ENCODE measurements at regions not wholly inside any gene's neighbourhood (a gene's known extent, or its start where the extent isn't known, plus 50 kb on each side); places are given as distances from the start of the nearest gene placed in this dataset.
A peak's percentile ranks its signal among the peaks of the same experiment; 100 is the strongest.

GRCh38 chr5:2272755-2273154 lies 390.0 kb upstream of the IRX4 start:
- intact Hi-C loops (cut with micrococcal nuclease) = no loop called here
- Histone ChIP-seq H3K4me1 (ENCODE audit: insufficient read depth, low read length) (no peaks in the 10 kb centered on the region), H3K4me3 (ENCODE audit: low read length in 2 of 2) (no peak overlapping the region), H3K27ac (ENCODE audit: low read depth, low read length) (no peak overlapping the region), H3K36me3 (ENCODE audit: insufficient read depth, low read length) (no peaks in the 10 kb centered on the region), H3K9me3 (ENCODE audit: control insufficient read depth in 1 of 2, low read length in 2 of 2) (no peaks in the 10 kb centered on the region), H3K27me3 (ENCODE audit: insufficient read depth, low read length) (no peaks in the 10 kb centered on the region)
- CTCF ChIA-PET (ENCODE audit: partially characterized antibody) = no interaction called here
- no peak for DNase-seq
- POLR2A ChIA-PET (ENCODE audit: partially characterized antibody) = no interaction called here
- H3K27ac Mint-ChIP-seq = no peak overlapping the region
- peaks cover 2 to 6% of the 10 kb centered on the region in 2 donors for H3K27me3 Mint-ChIP-seq
- H3K4me3 Mint-ChIP-seq = no peak overlapping the region
- no peaks in the 10 kb centered on the region for H3K36me3 Mint-ChIP-seq
- no peaks in the 10 kb centered on the region for H3K4me1 Mint-ChIP-seq
- peaks cover 0 to 4% (median 1%) of the 10 kb centered on the region in 8 donors for H3K9me3 Mint-ChIP-seq

- H3K4me3 ChIP-seq (ENCODE audit: low read length in 2 of 2) = no peak overlapping the region
- H3K27ac ChIP-seq (ENCODE audit: low read depth, low read length) = no peak overlapping the region
- peaks cover 2 to 9% of the 10 kb centered on the region in 2 donors for H3K27me3 Mint-ChIP-seq
- no peak for DNase-seq
- H3K9me3 ChIP-seq (ENCODE audit: control insufficient read depth in 1 of 2, low read length in 2 of 2) = no peaks in the 10 kb centered on the region
- H3K27me3 ChIP-seq (ENCODE audit: insufficient read depth, low read length) = no peaks in the 10 kb centered on the region
- no peaks in the 10 kb centered on the region for H3K4me1 Mint-ChIP-seq
- no peaks in the 10 kb centered on the region for H3K36me3 Mint-ChIP-seq
- H3K4me3 Mint-ChIP-seq = no peak overlapping the region
- no peaks in the 10 kb centered on the region for H3K36me3 ChIP-seq (ENCODE audit: insufficient read depth, low read length)
- ChIA-PET POLR2A (ENCODE audit: partially characterized antibody) (no interaction called here), CTCF (ENCODE audit: partially characterized antibody) (no interaction called here)
- peaks cover 0 to 4% (median under 1%) of the 10 kb centered on the region in 8 donors for H3K9me3 Mint-ChIP-seq
- no peaks in the 10 kb centered on the region for H3K4me1 ChIP-seq (ENCODE audit: insufficient read depth, low read length)
- intact Hi-C loops (cut with micrococcal nuclease) = no loop called here
- no peak overlapping the region for H3K27ac Mint-ChIP-seq
These were observed 389.3 kb upstream of the IRX4 start for GRCh38 chr5:2272039-2272438.

GRCh38 chr5:2271316-2271715 lies 388.6 kb upstream of the IRX4 start:
- CTCF ChIA-PET (ENCODE audit: partially characterized antibody) = no interaction called here
- POLR2A ChIA-PET (ENCODE audit: partially characterized antibody) = no interaction called here
- DNase-seq = no peak
- Mint-ChIP-seq H3K4me3 (no peak overlapping the region), H3K9me3 (peaks cover 0 to 4% (median under 1%) of the 10 kb centered on the region in 8 donors), H3K27ac (no peak overlapping the region), H3K27me3 (peaks cover 2 to 9% of the 10 kb centered on the region in 2 donors), H3K4me1 (no peaks in the 10 kb centered on the region), H3K36me3 (no peaks in the 10 kb centered on the region)
- intact Hi-C loops (cut with micrococcal nuclease) = no loop called here
- H3K9me3 ChIP-seq (ENCODE audit: control insufficient read depth in 1 of 2, low read length in 2 of 2) = no peaks in the 10 kb centered on the region
- H3K36me3 ChIP-seq (ENCODE audit: insufficient read depth, low read length) = no peaks in the 10 kb centered on the region
- H3K4me1 ChIP-seq (ENCODE audit: insufficient read depth, low read length) = no peaks in the 10 kb centered on the region
- H3K4me3 ChIP-seq (ENCODE audit: low read length in 2 of 2) = no peak overlapping the region
- no peaks in the 10 kb centered on the region for H3K27me3 ChIP-seq (ENCODE audit: insufficient read depth, low read length)
- H3K27ac ChIP-seq (ENCODE audit: low read depth, low read length) = no peak overlapping the region

GRCh38 chr5:2270467-2270866 lies 387.7 kb upstream of the IRX4 start:
- Mint-ChIP-seq H3K4me3 (no peak overlapping the region), H3K27ac (no peak overlapping the region), H3K9me3 (peaks cover 0 to 4% (median under 1%) of the 10 kb centered on the region in 8 donors), H3K36me3 (no peaks in the 10 kb centered on the region), H3K27me3 (peaks cover 2 to 9% of the 10 kb centered on the region in 2 donors), H3K4me1 (no peaks in the 10 kb centered on the region)
- Histone ChIP-seq H3K4me3 (ENCODE audit: low read length in 2 of 2) (no peak overlapping the region), H3K9me3 (ENCODE audit: control insufficient read depth in 1 of 2, low read length in 2 of 2) (no peaks in the 10 kb centered on the region), H3K27me3 (ENCODE audit: insufficient read depth, low read length) (no peaks in the 10 kb centered on the region), H3K36me3 (ENCODE audit: insufficient read depth, low read length) (no peaks in the 10 kb centered on the region), H3K27ac (ENCODE audit: low read depth, low read length) (no peak overlapping the region), H3K4me1 (ENCODE audit: insufficient read depth, low read length) (no peaks in the 10 kb centered on the region)
- intact Hi-C loops (cut with micrococcal nuclease) = no loop called here
- CTCF ChIA-PET (ENCODE audit: partially characterized antibody) = no interaction called here
- POLR2A ChIA-PET (ENCODE audit: partially characterized antibody) = no interaction called here
- no peak for DNase-seq

- Histone ChIP-seq H3K4me1 (ENCODE audit: insufficient read depth, low read length) (no peaks in the 10 kb centered on the region), H3K4me3 (ENCODE audit: low read length in 2 of 2) (no peak overlapping the region), H3K9me3 (ENCODE audit: control insufficient read depth in 1 of 2, low read length in 2 of 2) (no peaks in the 10 kb centered on the region), H3K27ac (ENCODE audit: low read depth, low read length) (no peak overlapping the region), H3K36me3 (ENCODE audit: insufficient read depth, low read length) (no peaks in the 10 kb centered on the region), H3K27me3 (ENCODE audit: insufficient read depth, low read length) (no peaks in the 10 kb centered on the region)
- POLR2A ChIA-PET (ENCODE audit: partially characterized antibody) = no interaction called here
- no peak for DNase-seq
- peaks cover 2 to 9% of the 10 kb centered on the region in 2 donors for H3K27me3 Mint-ChIP-seq
- no peaks in the 10 kb centered on the region for H3K36me3 Mint-ChIP-seq
- H3K4me1 Mint-ChIP-seq = no peaks in the 10 kb centered on the region
- H3K4me3 Mint-ChIP-seq = no peak overlapping the region
- peaks cover 0 to 4% (median under 1%) of the 10 kb centered on the region in 8 donors for H3K9me3 Mint-ChIP-seq
- intact Hi-C loops (cut with micrococcal nuclease) = no loop called here
- no peak overlapping the region for H3K27ac Mint-ChIP-seq
- CTCF ChIA-PET (ENCODE audit: partially characterized antibody) = no interaction called here
These were observed 386.9 kb upstream of the IRX4 start for GRCh38 chr5:2269656-2270055.

- Mint-ChIP-seq H3K36me3 (no peaks in the 10 kb centered on the region), H3K4me3 (no peak overlapping the region), H3K27ac (peak overlapping the region in 1 of 7 donors; percentile 70), H3K27me3 (peaks cover 2 to 9% of the 10 kb centered on the region in 2 donors), H3K4me1 (no peaks in the 10 kb centered on the region), H3K9me3 (peaks cover 0 to 5% (median 1%) of the 10 kb centered on the region in 8 donors)
- Histone ChIP-seq H3K27ac (ENCODE audit: low read depth, low read length) (no peak overlapping the region), H3K36me3 (ENCODE audit: insufficient read depth, low read length) (no peaks in the 10 kb centered on the region), H3K4me3 (ENCODE audit: low read length in 2 of 2) (no peak overlapping the region), H3K27me3 (ENCODE audit: insufficient read depth, low read length) (no peaks in the 10 kb centered on the region), H3K4me1 (ENCODE audit: insufficient read depth, low read length) (no peaks in the 10 kb centered on the region), H3K9me3 (ENCODE audit: control insufficient read depth in 1 of 2, low read length in 2 of 2) (no peaks in the 10 kb centered on the region)
- ChIA-PET POLR2A (ENCODE audit: partially characterized antibody) (no interaction called here), CTCF (ENCODE audit: partially characterized antibody) (no interaction called here)
- DNase-seq = no peak
- intact Hi-C loops (cut with micrococcal nuclease) = no loop called here
These were observed 385.3 kb upstream of the IRX4 start for GRCh38 chr5:2267991-2268390.

GRCh38 chr5:2266641-2267240 lies 384.0 kb upstream of the IRX4 start:
- H3K4me1 ChIP-seq (ENCODE audit: insufficient read depth, low read length) = no peaks in the 10 kb centered on the region
- H3K27me3 ChIP-seq (ENCODE audit: insufficient read depth, low read length) = no peaks in the 10 kb centered on the region
- no peak overlapping the region for H3K27ac ChIP-seq (ENCODE audit: low read depth, low read length)
- CTCF ChIA-PET (ENCODE audit: partially characterized antibody) = no interaction called here
- no peaks in the 10 kb centered on the region for H3K4me1 Mint-ChIP-seq
- no peak overlapping the region for H3K27ac Mint-ChIP-seq
- intact Hi-C loops (cut with micrococcal nuclease) = no loop called here
- H3K36me3 Mint-ChIP-seq = no peaks in the 10 kb centered on the region
- POLR2A ChIA-PET (ENCODE audit: partially characterized antibody) = no interaction called here
- H3K4me3 Mint-ChIP-seq = no peak overlapping the region
- no peak overlapping the region for H3K4me3 ChIP-seq (ENCODE audit: low read length in 2 of 2)
- H3K9me3 Mint-ChIP-seq = peaks cover 0 to 5% (median 1%) of the 10 kb centered on the region in 8 donors
- peaks cover 2 to 7% of the 10 kb centered on the region in 2 donors for H3K27me3 Mint-ChIP-seq
- no peaks in the 10 kb centered on the region for H3K36me3 ChIP-seq (ENCODE audit: insufficient read depth, low read length)
- no peak for DNase-seq
- no peaks in the 10 kb centered on the region for H3K9me3 ChIP-seq (ENCODE audit: control insufficient read depth in 1 of 2, low read length in 2 of 2)

GRCh38 chr5:2265341-2265740 lies 382.6 kb upstream of the IRX4 start:
- Mint-ChIP-seq H3K27me3 (peaks cover 2 to 7% of the 10 kb centered on the region in 2 donors), H3K36me3 (no peaks in the 10 kb centered on the region), H3K9me3 (peaks cover 0 to 5% (median 1%) of the 10 kb centered on the region in 8 donors), H3K4me1 (no peaks in the 10 kb centered on the region), H3K27ac (no peak overlapping the region), H3K4me3 (no peak overlapping the region)
- intact Hi-C loops (cut with micrococcal nuclease) = no loop called here
- Histone ChIP-seq H3K9me3 (ENCODE audit: control insufficient read depth in 1 of 2, low read length in 2 of 2) (no peaks in the 10 kb centered on the region), H3K36me3 (ENCODE audit: insufficient read depth, low read length) (no peaks in the 10 kb centered on the region), H3K27me3 (ENCODE audit: insufficient read depth, low read length) (no peaks in the 10 kb centered on the region), H3K4me3 (ENCODE audit: low read length in 2 of 2) (no peak overlapping the region), H3K27ac (ENCODE audit: low read depth, low read length) (no peak overlapping the region), H3K4me1 (ENCODE audit: insufficient read depth, low read length) (no peaks in the 10 kb centered on the region)
- ChIA-PET CTCF (ENCODE audit: partially characterized antibody) (no interaction called here), POLR2A (ENCODE audit: partially characterized antibody) (no interaction called here)
- no peak for DNase-seq

Measured in CD4-positive, alpha-beta memory T cell (primary cell).